Spinal cord (tissue), 9 donors: ENCODE measurements at regions not wholly inside any gene's neighbourhood (a gene's known extent, or its start where the extent isn't known, plus 50 kb on each side); places are given as distances from the start of the nearest gene placed in this dataset.

Experiments
- DNase-seq, 6 donors: peaks; one replicate each; pipeline versions ENCODE4 v3.0.0 to v3.0.0-alpha.2; 2013 to 2015; ENCODE audit warnings: low spot score in 6 of 6, low read depth in 4 of 6
- H3K27ac ChIP-seq: one replicate; pipeline ENCODE4 v1.5.1; 2013; ENCODE audit warnings: low read depth, low read length, control low read depth
- H3K27me3 ChIP-seq: one replicate; pipeline ENCODE4 v1.6.1; 2013; ENCODE audit warnings: low read length; ENCODE audit not compliant: control insufficient read depth, insufficient read depth
- H3K36me3 ChIP-seq: one replicate; pipeline ENCODE4 v1.6.1; 2013; ENCODE audit warnings: low read length; ENCODE audit not compliant: control insufficient read depth, insufficient read depth
- H3K4me1 ChIP-seq: one replicate; pipeline ENCODE4 v1.6.1; 2013; ENCODE audit warnings: low read length; ENCODE audit not compliant: control insufficient read depth, insufficient read depth
- H3K4me3 ChIP-seq: one replicate; pipeline ENCODE4 v1.5.1; 2013; ENCODE audit warnings: low read depth, low read length, control low read depth
- H3K9me3 ChIP-seq: one replicate; pipeline ENCODE4 v1.6.1; 2013; ENCODE audit warnings: low read length; ENCODE audit not compliant: control insufficient read depth, insufficient read depth
- WGBS: methylation state at CpG from one replicate; pipeline ENCODE4 v1.1.5; 2013; ENCODE audit warnings: missing lambda C conversion rate; ENCODE audit not compliant: insufficient coverage; 5-methylcytosine and 5-hydroxymethylcytosine counted together
- donor health status: healthy.

GRCh38 chr12:87756111-87756510 is 273.1 kb downstream of the C12orf50 start:
- no peaks in the 10 kb centered on the region for H3K36me3 ChIP-seq
- no peak overlapping the region for H3K4me3 ChIP-seq
- no peaks in the 10 kb centered on the region for H3K9me3 ChIP-seq
- H3K4me1 ChIP-seq = no peaks in the 10 kb centered on the region
- H3K27ac ChIP-seq = no peak overlapping the region
- no peak for DNase-seq
- H3K27me3 ChIP-seq = no peaks in the 10 kb centered on the region
- WGBS = 100% methylated on average over 1 of the region's 4 CpGs

DNA sequence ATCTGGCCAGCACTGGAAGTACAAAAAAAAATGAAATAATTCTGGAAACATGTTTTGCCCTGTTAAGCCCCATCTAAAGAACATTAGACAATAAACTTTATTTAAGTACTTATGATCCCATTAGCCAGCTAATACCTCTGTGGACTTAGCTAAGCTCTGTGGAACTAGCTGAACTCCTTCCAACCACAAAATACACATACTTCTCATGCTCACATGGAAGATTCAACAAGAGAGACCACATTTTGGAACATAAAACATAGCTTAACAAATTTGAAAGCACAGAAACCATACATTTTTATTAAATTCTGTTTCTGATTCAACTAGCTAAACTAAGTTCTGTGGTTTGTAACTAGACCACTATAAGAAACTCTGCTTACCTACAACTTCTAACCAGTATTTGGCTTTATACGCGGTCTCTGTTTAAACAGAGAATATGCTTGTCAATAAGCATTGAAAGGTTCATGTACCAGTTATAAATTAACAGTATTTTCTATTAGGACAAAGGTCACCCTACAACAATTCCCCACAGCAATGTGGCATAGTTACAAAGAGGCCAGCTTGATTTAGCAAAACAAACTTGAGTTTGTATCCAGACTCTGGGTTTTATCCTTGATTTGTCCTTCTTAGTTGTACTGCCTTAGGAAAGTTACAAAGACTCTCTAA is 300.1 kb downstream of the C12orf50 start:
- H3K9me3 ChIP-seq = no peaks in the 10 kb centered on the region
- no peaks in the 10 kb centered on the region for H3K4me1 ChIP-seq
- no CpG with 5 or more reads among the region's 2 CpGs for WGBS
- DNase-seq = no peak
- H3K4me3 ChIP-seq = no peak overlapping the region
- H3K27me3 ChIP-seq = no peaks in the 10 kb centered on the region
- H3K36me3 ChIP-seq = no peaks in the 10 kb centered on the region
- no peak overlapping the region for H3K27ac ChIP-seq

GRCh38 chr12:87720967-87721366 is 308.2 kb downstream of the C12orf50 start:
- no peak overlapping the region for H3K4me3 ChIP-seq
- no peak for DNase-seq

DNA sequence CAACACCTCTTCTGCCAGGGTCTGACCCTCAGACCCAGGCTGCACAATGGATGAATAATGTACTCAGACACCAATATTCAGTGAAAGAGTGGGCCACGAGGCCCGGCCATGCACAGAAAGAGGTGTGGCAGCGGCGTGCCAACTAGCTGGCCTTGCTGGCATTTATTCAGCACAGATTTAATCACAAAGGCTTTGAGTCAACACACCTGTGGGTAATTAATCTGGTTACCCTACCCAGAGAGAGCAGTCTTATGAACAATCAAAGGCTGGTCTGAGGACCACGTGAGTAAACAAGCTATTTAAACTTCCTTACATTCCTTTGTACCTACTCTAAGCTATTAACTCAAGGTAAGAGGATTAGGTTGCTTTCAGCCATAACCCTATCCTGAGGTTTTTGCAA is 324.8 kb downstream of the C12orf50 start:
- Histone ChIP-seq H3K27ac (no peak overlapping the region), H3K27me3 (no peaks in the 10 kb centered on the region), H3K4me1 (no peaks in the 10 kb centered on the region), H3K4me3 (no peak overlapping the region), H3K36me3 (no peaks in the 10 kb centered on the region), H3K9me3 (no peaks in the 10 kb centered on the region)
- WGBS = 80% methylated on average over 4 of the region's 5 CpGs
- DNase-seq = no peak

More at GRCh38 chr12:87720967-87721366, 308.2 kb downstream of the C12orf50 start:
- H3K4me1 ChIP-seq = no peaks in the 10 kb centered on the region
- H3K27ac ChIP-seq = no peak overlapping the region
- no peaks in the 10 kb centered on the region for H3K9me3 ChIP-seq
- no peaks in the 10 kb centered on the region for H3K36me3 ChIP-seq
- H3K27me3 ChIP-seq = no peaks in the 10 kb centered on the region
- 67% methylated on average over 1 of the region's 3 CpGs for WGBS

DNA sequence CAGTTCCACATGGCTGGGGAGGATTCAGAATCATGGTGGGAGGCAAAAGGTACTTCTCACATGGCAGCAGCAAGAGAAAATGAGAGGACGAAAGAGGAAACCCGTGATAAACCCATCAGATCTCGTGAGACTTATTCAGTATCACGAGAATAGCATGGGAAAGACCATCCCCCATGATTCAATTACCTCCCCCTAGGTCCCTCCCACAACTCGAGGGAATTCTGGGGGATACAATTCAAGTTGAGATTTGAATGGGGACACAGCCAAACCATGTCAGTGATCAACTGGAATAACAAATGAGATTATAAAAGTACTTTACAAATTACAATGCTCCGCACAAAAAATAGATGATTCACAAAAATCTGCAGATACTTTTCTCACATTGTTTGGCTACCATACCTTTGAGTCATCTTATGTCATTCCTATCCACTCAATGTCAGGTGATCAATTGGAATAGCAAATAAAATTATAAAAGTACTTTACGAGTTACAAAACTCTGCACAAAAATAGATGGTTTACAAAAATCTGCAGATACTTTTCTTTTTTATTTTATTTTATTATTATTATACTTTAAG is 338.9 kb downstream of the C12orf50 start:
- no CpG with 5 or more reads among the region's 7 CpGs for WGBS
- Histone ChIP-seq H3K4me1 (no peaks in the 10 kb centered on the region), H3K36me3 (no peaks in the 10 kb centered on the region), H3K27me3 (no peaks in the 10 kb centered on the region), H3K4me3 (no peak overlapping the region), H3K9me3 (peaks cover 1% of the 10 kb centered on the region), H3K27ac (no peak overlapping the region)
- no peak for DNase-seq

- DNase-seq = no peak
These were observed 340.0 kb downstream of the C12orf50 start for GRCh38 chr12:87689196-87689595.

DNA sequence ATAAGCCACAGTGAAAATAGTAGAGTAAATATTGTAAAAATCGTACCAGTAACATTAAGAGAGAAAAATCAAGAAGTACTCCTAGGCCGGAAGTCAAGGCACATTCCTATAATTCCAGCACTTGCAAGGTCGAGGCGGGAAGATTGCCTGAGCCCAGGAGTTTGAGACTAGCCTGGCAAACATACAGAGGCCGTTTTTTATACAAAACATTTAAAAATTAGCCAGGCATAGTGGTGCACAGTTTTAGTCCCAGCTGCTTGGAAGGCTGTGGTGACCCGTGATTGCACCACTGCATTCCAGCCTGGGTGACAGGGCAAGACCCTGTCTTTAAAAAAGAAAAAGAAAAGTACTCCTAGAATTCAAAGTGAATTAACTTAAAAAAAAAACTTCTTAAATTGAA is 341.8 kb downstream of the C12orf50 start:
- Histone ChIP-seq H3K36me3 (no peaks in the 10 kb centered on the region), H3K4me1 (no peaks in the 10 kb centered on the region), H3K27ac (peak overlapping the region; percentile 13), H3K4me3 (no peak overlapping the region), H3K9me3 (no peaks in the 10 kb centered on the region), H3K27me3 (no peaks in the 10 kb centered on the region)
- no peak for DNase-seq
- WGBS = 47% methylated on average over 3 of the region's 6 CpGs

More at GRCh38 chr12:87689196-87689595, 340.0 kb downstream of the C12orf50 start:
- Histone ChIP-seq H3K9me3 (peaks cover 1% of the 10 kb centered on the region), H3K27ac (no peak overlapping the region), H3K27me3 (no peaks in the 10 kb centered on the region), H3K36me3 (no peaks in the 10 kb centered on the region), H3K4me3 (no peak overlapping the region), H3K4me1 (no peaks in the 10 kb centered on the region)
- WGBS = no CpG with 5 or more reads among the region's 2 CpGs

GRCh38 chr12:87685696-87686095 is 343.5 kb downstream of the C12orf50 start:
- no peak overlapping the region for H3K27ac ChIP-seq
- no peaks in the 10 kb centered on the region for H3K4me1 ChIP-seq
- H3K9me3 ChIP-seq = no peaks in the 10 kb centered on the region
- H3K27me3 ChIP-seq = no peaks in the 10 kb centered on the region
- H3K36me3 ChIP-seq = no peaks in the 10 kb centered on the region
- no peak overlapping the region for H3K4me3 ChIP-seq
- DNase-seq = no peak

DNA sequence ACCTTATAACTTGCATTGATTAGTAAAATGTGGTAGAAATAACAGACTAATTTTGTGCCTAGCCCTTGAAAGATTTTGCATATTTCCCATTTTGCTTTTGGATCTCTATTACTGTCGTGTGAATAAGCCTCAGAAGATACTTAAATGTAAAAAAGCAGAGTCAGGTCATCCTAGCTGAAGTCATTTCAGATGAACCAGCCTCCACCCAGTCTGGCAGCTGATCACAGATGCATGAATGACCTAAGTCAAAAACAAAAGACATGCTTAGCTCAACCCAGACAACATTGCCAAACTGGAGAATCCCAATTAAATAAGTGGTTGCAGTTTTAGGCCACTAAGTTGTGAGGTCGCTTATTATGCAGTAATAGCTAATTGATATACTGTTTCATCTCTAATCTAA is 349.9 kb downstream of the C12orf50 start:
- Histone ChIP-seq H3K4me3 (no peak overlapping the region), H3K27ac (no peak overlapping the region), H3K9me3 (no peaks in the 10 kb centered on the region), H3K36me3 (no peaks in the 10 kb centered on the region), H3K27me3 (no peaks in the 10 kb centered on the region), H3K4me1 (no peaks in the 10 kb centered on the region)
- WGBS = 80% methylated on average over 1 of the region's 2 CpGs
- peak in 1 of 6 donors; percentile 28 for DNase-seq

DNA sequence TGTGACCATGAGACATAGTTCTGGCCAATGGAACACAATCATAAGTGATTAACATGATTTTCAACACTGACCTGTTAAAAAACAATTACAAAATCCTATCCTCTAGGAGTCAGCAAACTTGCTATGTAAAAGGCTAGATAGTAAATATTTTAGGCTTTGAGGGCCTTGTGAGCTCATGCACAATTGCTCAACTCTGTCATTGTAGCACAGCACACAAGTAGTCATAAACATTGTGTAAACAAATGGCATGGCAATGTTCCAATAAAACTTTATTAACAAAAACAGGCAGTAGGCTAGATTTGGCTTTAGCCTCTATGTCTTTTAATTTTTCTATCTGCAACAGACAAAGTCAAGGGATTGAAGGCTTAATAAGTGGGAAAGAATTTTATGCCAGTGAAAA is 350.7 kb downstream of the C12orf50 start:
- no peak overlapping the region for H3K27ac ChIP-seq
- H3K36me3 ChIP-seq = no peaks in the 10 kb centered on the region
- no peaks in the 10 kb centered on the region for H3K4me1 ChIP-seq
- H3K9me3 ChIP-seq = no peaks in the 10 kb centered on the region
- no peaks in the 10 kb centered on the region for H3K27me3 ChIP-seq
- no peak overlapping the region for H3K4me3 ChIP-seq
- no peak for DNase-seq
